CD4-positive, CD25-positive, alpha-beta regulatory T cell (primary cell): ENCODE measurements at regions not wholly inside any gene's neighbourhood (a gene's known extent, or its start where the extent isn't known, plus 50 kb on each side); places are given as distances from the start of the nearest gene placed in this dataset.

Experiments used
- ATAC-seq, 2 donors: fragments of 150-1000 bp; cut with Tn5 transposase; one replicate each; pipeline ENCODE4 v1.10.0; 2021; ENCODE audit warnings: low read depth in 2 of 2, moderate number of reproducible peaks in 2 of 2, moderate library complexity in 1 of 2
- DNase-seq, 3 donors: peaks; one replicate each; pipeline versions ENCODE4 v3.0.0 to v3.0.0-alpha.2; 2012 to 2022; ENCODE audit warnings: mixed read lengths in 1 of 3
- H3K27ac ChIP-seq: one replicate; pipeline ENCODE4 v1.7.0; 2013; ENCODE audit warnings: mild to moderate bottlenecking, low read length; ENCODE audit not compliant: insufficient read depth, poor library complexity, severe bottlenecking
- H3K27me3 ChIP-seq: one replicate; pipeline ENCODE4 v1.7.0; 2013; ENCODE audit warnings: low read length; ENCODE audit not compliant: control insufficient read depth, insufficient read depth
- H3K36me3 ChIP-seq: one replicate; pipeline ENCODE4 v1.7.0; 2013; ENCODE audit warnings: mild to moderate bottlenecking, low read length, moderate library complexity; ENCODE audit not compliant: control insufficient read depth, insufficient read depth
- H3K4me1 ChIP-seq: 2 replicates; pipeline ENCODE4 v1.7.0; 2013; ENCODE audit warnings: mild to moderate bottlenecking, low read length; ENCODE audit not compliant: insufficient read depth, control insufficient read depth, poor library complexity, severe bottlenecking
- H3K4me3 ChIP-seq: one replicate; pipeline ENCODE4 v1.7.0; 2013; ENCODE audit warnings: low read depth, mild to moderate bottlenecking, low read length, moderate library complexity
- H3K9me3 ChIP-seq, 2 experiments: 1 replicate in 1 of 2; 2 replicates in 1 of 2; pipeline ENCODE4 v1.7.0; 2013; ENCODE audit warnings: low read length in 2 of 2, mild to moderate bottlenecking in 1 of 2, moderate library complexity in 1 of 2; ENCODE audit not compliant: control insufficient read depth in 2 of 2
- H3K27ac Mint-ChIP-seq, 3 donors: one replicate each; pipeline ENCODE4 v1.8.0; 2020 to 2022; ENCODE audit warnings: mild to moderate bottlenecking in 3 of 3, mixed read lengths in 3 of 3, moderate library complexity in 2 of 3
- H3K27me3 Mint-ChIP-seq: one replicate; pipeline ENCODE4 v1.8.0; 2022; ENCODE audit warnings: mild to moderate bottlenecking, mixed read lengths
- H3K36me3 Mint-ChIP-seq: one replicate; pipeline ENCODE4 v1.8.0; 2020; ENCODE audit warnings: mixed read lengths
- H3K4me1 Mint-ChIP-seq, 4 donors: one replicate each; pipeline ENCODE4 v1.8.0; 2020 to 2022; ENCODE audit warnings: mixed read lengths in 4 of 4, mild to moderate bottlenecking in 1 of 4
- H3K4me3 Mint-ChIP-seq, 4 donors: one replicate each; pipeline ENCODE4 v1.8.0; 2020 to 2022; ENCODE audit warnings: mild to moderate bottlenecking in 4 of 4, mixed read lengths in 4 of 4, moderate library complexity in 3 of 4
- H3K9me3 Mint-ChIP-seq, 7 donors: one replicate each; pipeline ENCODE4 v1.8.0; 2020 to 2022; ENCODE audit warnings: mixed read lengths in 7 of 7, mild to moderate bottlenecking in 3 of 7, moderate library complexity in 2 of 7

DNA sequence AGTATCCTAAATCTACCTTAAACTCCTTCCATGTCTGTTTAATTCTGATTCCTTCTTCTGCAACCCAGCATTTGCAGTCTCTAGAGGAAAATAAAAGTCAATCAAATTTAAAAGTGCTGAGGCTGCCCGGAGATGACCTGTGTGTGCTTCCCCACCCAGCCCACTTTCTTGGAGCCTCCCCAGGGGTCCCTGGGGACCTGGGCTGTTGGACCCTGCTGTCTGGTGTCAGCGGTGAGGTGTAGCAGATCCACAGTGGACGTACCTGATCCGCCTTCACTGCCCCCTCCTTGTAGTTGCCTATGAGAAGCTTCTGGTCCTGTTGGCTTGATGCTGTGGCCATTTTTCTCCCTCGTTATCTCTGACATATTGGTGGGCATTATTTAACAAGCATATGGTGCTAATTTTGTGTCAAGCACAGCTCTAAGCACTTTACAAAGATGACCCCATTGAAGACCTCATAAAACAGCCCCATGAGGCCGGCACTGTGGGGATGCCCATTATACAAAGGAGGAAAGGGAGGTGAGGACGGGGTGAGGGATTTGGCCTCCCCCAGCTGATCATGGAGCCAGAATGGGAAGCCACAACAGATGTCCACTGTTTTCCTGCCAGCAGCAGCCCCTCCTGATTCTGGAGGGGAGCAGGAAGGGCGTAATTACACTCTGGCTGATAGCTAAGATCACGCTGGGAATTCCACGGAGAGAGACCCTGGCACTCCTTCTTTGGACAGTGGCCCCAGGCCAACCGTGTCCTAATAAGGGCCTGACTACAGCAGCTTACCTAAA is 628.2 kb downstream of the CDH26 start:
- H3K27me3 Mint-ChIP-seq, result no peaks in the 10 kb centered on the region
- no peak overlapping the region for H3K4me3 Mint-ChIP-seq
- no peaks in the 10 kb centered on the region for H3K36me3 Mint-ChIP-seq
- no peaks in the 10 kb centered on the region for H3K27me3 ChIP-seq
- H3K9me3 Mint-ChIP-seq, result peaks cover 0 to 2% (median 0%) of the 10 kb centered on the region in 7 donors
- no peak for DNase-seq
- no peak overlapping the region for H3K4me3 ChIP-seq
- no peaks in the 10 kb centered on the region for H3K9me3 ChIP-seq
- no peak overlapping the region for H3K27ac Mint-ChIP-seq
- H3K4me1 Mint-ChIP-seq, result no peaks in the 10 kb centered on the region
- ATAC-seq, result no peak
- H3K4me1 ChIP-seq, result no peaks in the 10 kb centered on the region
- no peak overlapping the region for H3K27ac ChIP-seq
- no peaks in the 10 kb centered on the region for H3K36me3 ChIP-seq

DNA sequence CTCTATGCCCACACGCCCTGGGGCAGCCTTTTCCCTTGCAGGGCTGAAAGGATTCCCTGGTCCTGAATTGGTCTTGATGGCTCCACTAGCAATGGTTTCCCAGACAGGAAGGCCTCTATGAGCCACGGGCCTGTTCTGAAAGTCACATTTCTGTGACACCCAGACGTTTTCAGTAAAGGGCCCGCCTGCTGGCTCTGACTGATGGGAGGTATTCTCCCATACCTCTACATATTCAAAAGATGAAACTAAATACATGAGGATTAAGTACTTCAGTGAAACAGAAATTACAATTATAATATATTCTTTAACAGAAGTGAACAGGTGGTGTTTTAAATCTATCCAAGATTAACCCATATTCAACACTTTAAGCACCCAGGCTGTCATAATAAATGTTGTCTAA is 629.8 kb downstream of the CDH26 start:
- no peak overlapping the region for H3K4me3 Mint-ChIP-seq
- H3K27ac Mint-ChIP-seq, result no peak overlapping the region
- peaks cover 0 to 2% (median 0%) of the 10 kb centered on the region in 7 donors for H3K9me3 Mint-ChIP-seq
- Histone ChIP-seq H3K27ac (no peak overlapping the region), H3K36me3 (no peaks in the 10 kb centered on the region), H3K4me1 (no peaks in the 10 kb centered on the region), H3K4me3 (no peak overlapping the region), H3K9me3 (no peaks in the 10 kb centered on the region), H3K27me3 (no peaks in the 10 kb centered on the region)
- H3K4me1 Mint-ChIP-seq, result no peaks in the 10 kb centered on the region
- DNase-seq (no peak), ATAC-seq (no peak)
- no peaks in the 10 kb centered on the region for H3K27me3 Mint-ChIP-seq
- no peaks in the 10 kb centered on the region for H3K36me3 Mint-ChIP-seq

DNA sequence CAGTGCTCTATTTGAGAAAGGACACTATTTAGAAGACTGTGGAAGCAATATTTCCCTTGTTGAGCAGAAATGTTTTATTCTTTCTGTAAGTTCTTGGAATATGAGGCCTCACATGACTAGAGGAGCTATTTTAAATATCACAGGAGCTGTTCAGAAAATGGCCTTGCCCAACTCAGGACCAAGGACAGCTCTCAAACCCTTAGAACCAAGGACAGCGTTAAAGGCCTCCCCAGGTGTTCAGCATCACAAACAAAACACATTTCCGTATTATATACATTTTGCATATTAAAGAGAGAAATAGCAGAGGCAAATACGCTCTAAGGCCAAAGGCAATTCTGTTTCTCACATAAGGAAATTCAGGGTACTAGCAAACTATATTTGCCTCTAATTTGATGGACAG is 631.4 kb downstream of the CDH26 start:
- Histone ChIP-seq H3K9me3 (no peaks in the 10 kb centered on the region), H3K36me3 (no peaks in the 10 kb centered on the region), H3K4me1 (no peaks in the 10 kb centered on the region), H3K27me3 (no peaks in the 10 kb centered on the region), H3K27ac (no peak overlapping the region), H3K4me3 (no peak overlapping the region)
- H3K4me1 Mint-ChIP-seq, result no peaks in the 10 kb centered on the region
- no peaks in the 10 kb centered on the region for H3K27me3 Mint-ChIP-seq
- H3K9me3 Mint-ChIP-seq, result peaks cover 0 to 2% (median 0%) of the 10 kb centered on the region in 7 donors
- no peak overlapping the region for H3K4me3 Mint-ChIP-seq
- no peak for ATAC-seq
- DNase-seq, result no peak
- no peak overlapping the region for H3K27ac Mint-ChIP-seq
- no peaks in the 10 kb centered on the region for H3K36me3 Mint-ChIP-seq

DNA sequence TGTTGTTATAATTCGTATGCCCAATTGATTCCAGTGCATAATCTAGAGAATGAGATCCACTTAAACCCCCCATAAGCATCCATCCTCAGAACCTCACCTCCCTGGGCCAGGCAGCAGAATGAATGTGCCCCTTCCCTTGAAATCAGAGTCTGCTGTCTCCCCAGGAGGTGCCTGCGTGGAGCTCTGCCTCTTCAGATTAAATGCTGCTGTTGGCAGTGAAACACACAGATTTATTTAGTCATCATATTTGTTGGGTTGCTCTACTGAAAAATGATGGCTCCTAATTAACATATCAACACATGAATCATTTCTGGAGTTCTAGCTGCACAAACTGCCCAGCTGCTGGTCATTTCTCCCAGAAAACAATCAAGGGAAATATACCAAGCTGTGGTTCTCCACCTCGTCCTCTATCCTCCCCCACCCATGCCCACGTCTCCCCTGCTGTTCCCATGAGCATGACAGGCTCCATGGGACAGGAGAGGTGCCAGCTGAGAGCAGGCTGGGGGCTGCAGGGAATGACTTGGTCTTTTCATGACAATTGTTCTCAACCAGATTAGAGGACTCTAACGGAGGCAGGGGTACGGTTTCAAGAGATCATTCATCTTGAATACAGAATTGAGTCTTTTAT is 633.1 kb downstream of the CDH26 start:
- no peak overlapping the region for H3K4me3 ChIP-seq
- no peaks in the 10 kb centered on the region for H3K4me1 Mint-ChIP-seq
- H3K27me3 Mint-ChIP-seq, result no peaks in the 10 kb centered on the region
- H3K9me3 Mint-ChIP-seq, result peaks cover 0 to 2% (median 0%) of the 10 kb centered on the region in 7 donors
- H3K27me3 ChIP-seq, result no peaks in the 10 kb centered on the region
- no peak overlapping the region for H3K27ac ChIP-seq
- H3K36me3 ChIP-seq, result no peaks in the 10 kb centered on the region
- ATAC-seq (no peak), DNase-seq (no peak)
- H3K27ac Mint-ChIP-seq, result no peak overlapping the region
- no peaks in the 10 kb centered on the region for H3K4me1 ChIP-seq
- H3K36me3 Mint-ChIP-seq, result no peaks in the 10 kb centered on the region
- H3K4me3 Mint-ChIP-seq, result no peak overlapping the region
- H3K9me3 ChIP-seq, result no peaks in the 10 kb centered on the region

DNA sequence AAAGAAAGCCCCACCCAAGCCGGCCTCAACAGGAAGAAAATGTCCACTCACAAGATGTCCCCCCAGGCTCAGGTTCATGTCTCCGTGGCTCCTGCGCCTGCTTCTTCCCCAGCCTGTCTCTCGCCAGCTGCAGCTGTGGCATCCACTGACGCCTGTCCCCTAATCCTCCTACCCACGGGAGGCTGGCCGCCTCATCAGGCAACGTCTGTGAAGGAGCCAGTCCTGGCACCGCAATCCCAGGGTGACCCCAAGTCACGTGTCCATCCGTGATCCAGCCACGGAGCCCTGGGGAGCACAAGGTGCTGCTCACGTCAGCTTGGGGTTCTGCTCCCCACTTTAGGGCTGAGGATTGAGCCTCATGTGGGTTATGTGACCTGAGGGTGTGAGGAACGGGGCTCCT is 640.3 kb downstream of the CDH26 start:
- no peaks in the 10 kb centered on the region for H3K36me3 ChIP-seq
- no peaks in the 10 kb centered on the region for H3K27me3 ChIP-seq
- no peak for DNase-seq
- H3K9me3 Mint-ChIP-seq, result peaks cover 0 to 5% (median 2%) of the 10 kb centered on the region in 7 donors
- no peak overlapping the region for H3K4me3 ChIP-seq
- no peak overlapping the region for H3K27ac Mint-ChIP-seq
- H3K27ac ChIP-seq, result no peak overlapping the region
- H3K4me1 Mint-ChIP-seq, result no peaks in the 10 kb centered on the region
- no peaks in the 10 kb centered on the region for H3K36me3 Mint-ChIP-seq
- H3K4me1 ChIP-seq, result no peaks in the 10 kb centered on the region
- H3K27me3 Mint-ChIP-seq, result no peaks in the 10 kb centered on the region
- no peak for ATAC-seq
- H3K4me3 Mint-ChIP-seq, result no peak overlapping the region
- H3K9me3 ChIP-seq, result no peaks in the 10 kb centered on the region

DNA sequence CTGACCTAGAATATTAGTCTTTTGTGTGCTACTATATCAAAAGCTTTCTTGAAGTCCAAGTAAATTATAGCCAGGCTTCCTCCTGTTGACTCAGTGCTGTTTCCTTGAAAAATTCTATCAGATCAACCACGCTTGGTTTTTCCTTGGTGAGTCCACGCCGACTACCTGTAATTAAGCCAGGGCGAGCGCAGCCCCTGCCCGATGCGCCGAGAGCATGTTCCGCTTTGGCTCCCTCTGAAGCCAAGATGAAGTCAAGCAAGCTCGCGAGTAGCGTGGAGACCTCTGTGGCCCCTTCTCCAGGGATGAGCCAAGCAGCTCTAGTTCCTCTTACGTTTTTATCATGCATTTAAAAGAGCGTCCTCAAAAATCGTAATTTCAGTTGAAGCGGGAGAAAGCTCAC is 641.2 kb downstream of the CDH26 start:
- Histone ChIP-seq H3K4me3 (no peak overlapping the region), H3K27me3 (no peaks in the 10 kb centered on the region), H3K27ac (no peak overlapping the region), H3K9me3 (no peaks in the 10 kb centered on the region), H3K4me1 (no peaks in the 10 kb centered on the region), H3K36me3 (no peaks in the 10 kb centered on the region)
- DNase-seq (no peak), ATAC-seq (no peak)
- peaks cover 0 to 5% (median 2%) of the 10 kb centered on the region in 7 donors for H3K9me3 Mint-ChIP-seq
- no peak overlapping the region for H3K4me3 Mint-ChIP-seq
- no peaks in the 10 kb centered on the region for H3K27me3 Mint-ChIP-seq
- no peak overlapping the region for H3K27ac Mint-ChIP-seq
- H3K36me3 Mint-ChIP-seq, result no peaks in the 10 kb centered on the region
- H3K4me1 Mint-ChIP-seq, result no peaks in the 10 kb centered on the region

DNA sequence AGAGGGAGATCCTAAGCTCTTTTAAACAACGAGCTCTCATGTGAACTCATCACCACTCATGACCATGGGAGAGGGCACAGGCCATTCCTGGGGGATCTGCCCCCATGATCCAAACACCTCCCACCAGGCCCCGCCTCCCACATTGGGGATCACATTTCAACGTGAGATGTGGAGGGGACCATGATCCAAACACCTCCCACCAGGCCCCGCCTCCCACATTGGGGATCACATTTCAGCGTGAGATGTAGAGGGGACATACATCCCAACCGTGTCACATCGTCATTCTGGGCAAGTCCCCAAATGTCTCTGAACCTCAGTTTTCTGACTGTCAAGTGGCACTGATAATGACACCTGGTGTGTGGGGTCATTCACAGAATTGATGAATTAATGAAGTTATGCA is 641.8 kb downstream of the CDH26 start:
- DNase-seq (no peak), ATAC-seq (no peak)
- Mint-ChIP-seq H3K36me3 (no peaks in the 10 kb centered on the region), H3K4me3 (no peak overlapping the region), H3K4me1 (no peaks in the 10 kb centered on the region), H3K27ac (no peak overlapping the region), H3K9me3 (peaks cover 0 to 5% (median 2%) of the 10 kb centered on the region in 7 donors), H3K27me3 (no peaks in the 10 kb centered on the region)
- H3K9me3 ChIP-seq, result no peaks in the 10 kb centered on the region
- no peaks in the 10 kb centered on the region for H3K4me1 ChIP-seq
- no peak overlapping the region for H3K27ac ChIP-seq
- H3K27me3 ChIP-seq, result no peaks in the 10 kb centered on the region
- H3K4me3 ChIP-seq, result no peak overlapping the region
- H3K36me3 ChIP-seq, result no peaks in the 10 kb centered on the region

DNA sequence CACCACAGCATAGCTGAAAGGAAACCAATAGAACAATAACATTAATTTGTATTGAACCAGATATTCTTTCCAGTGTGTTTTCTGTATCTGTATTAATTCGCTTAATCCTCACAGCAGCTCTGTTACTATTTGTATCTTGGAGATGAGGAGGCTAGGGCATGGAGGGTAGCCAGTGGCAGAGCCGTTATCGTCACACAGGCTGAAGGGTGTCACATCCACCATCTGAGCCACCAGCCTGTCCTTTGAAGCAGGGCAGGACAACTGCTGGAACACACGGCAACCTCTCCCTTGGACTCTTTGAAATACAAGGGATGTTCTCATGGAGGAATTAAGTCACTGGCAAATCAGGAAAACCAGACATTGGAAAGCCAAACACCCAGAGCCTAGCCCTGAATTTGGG is 628.0 kb upstream of the CDH4 start:
- no peaks in the 10 kb centered on the region for H3K4me1 ChIP-seq
- H3K4me1 Mint-ChIP-seq, result no peaks in the 10 kb centered on the region
- ATAC-seq, result no peak
- H3K4me3 ChIP-seq, result no peak overlapping the region
- no peak overlapping the region for H3K27ac ChIP-seq
- DNase-seq, result no peak
- no peaks in the 10 kb centered on the region for H3K27me3 ChIP-seq
- H3K27ac Mint-ChIP-seq, result no peak overlapping the region
- peaks cover 6% of the 10 kb centered on the region for H3K27me3 Mint-ChIP-seq
- H3K9me3 Mint-ChIP-seq, result peaks cover 0 to 3% (median 0%) of the 10 kb centered on the region in 7 donors
- no peaks in the 10 kb centered on the region for H3K36me3 ChIP-seq
- no peaks in the 10 kb centered on the region for H3K9me3 ChIP-seq
- H3K4me3 Mint-ChIP-seq, result no peak overlapping the region
- no peaks in the 10 kb centered on the region for H3K36me3 Mint-ChIP-seq
